Right lobe of liver (tissue), 6 donors: ENCODE measurements at regions not wholly inside any gene's neighbourhood (a gene's known extent, or its start where the extent isn't known, plus 50 kb on each side); places are given as distances from the start of the nearest gene placed in this dataset.

Experiments
- ATAC-seq, 4 donors: fragments of 200-7000 bp; cut with Tn5 transposase; one replicate each; pipeline ENCODE4 v1.9.1; 2020; ENCODE audit warnings: mild to moderate bottlenecking in 4 of 4, moderate library complexity in 4 of 4
- DNase-seq, 3 donors: peaks; one replicate each; pipeline ENCODE4 v3.0.0-alpha.2; 2020
- H3K27ac ChIP-seq, 3 donors: fragments of 200-600 bp; one replicate each; pipeline ENCODE4 v1.8.0; 2022
- H3K27me3 ChIP-seq, 2 donors: fragments of 200-600 bp; one replicate each; pipeline ENCODE4 v1.8.0; 2022
- H3K36me3 ChIP-seq, 4 donors: fragments of 200-600 bp; sonication (generic) in 1 of 4; one replicate each; pipeline versions ENCODE4 v1.5.1 to v1.8.0; 2017 to 2022; ENCODE audit warnings: control low read depth in 1 of 4
- H3K4me1 ChIP-seq, 4 donors: fragments of 200-600 bp; sonication (generic) in 1 of 4; one replicate each; pipeline versions ENCODE4 v1.5.1 to v1.8.0; 2017 to 2022; ENCODE audit warnings: control low read depth in 1 of 4
- H3K4me3 ChIP-seq, 3 donors: fragments of 200-600 bp; one replicate each; pipeline ENCODE4 v1.8.0; 2022
- H3K9me3 ChIP-seq, 4 donors: fragments of 200-600 bp; sonication (generic) in 1 of 4; one replicate each; pipeline versions ENCODE4 v1.5.1 to v1.8.0; 2017 to 2022; ENCODE audit warnings: control low read depth in 1 of 4
- CTCF ChIP-seq, 4 donors: fragments of 200-600 bp in 3 of 4; fragments of 450-650 bp in 1 of 4; IDR thresholded peaks; one replicate each; pipeline versions ENCODE4 v1.5.1 to v1.8.0; 2016 to 2022; ENCODE audit warnings: antibody characterized with exemption in 4 of 4, mild to moderate bottlenecking in 2 of 4
- POLR2A ChIP-seq: fragments of 450-650 bp; IDR thresholded peaks from one replicate; pipeline ENCODE4 v1.6.1; 2017; ENCODE audit warnings: antibody characterized with exemption, mild to moderate bottlenecking
- WGBS: methylation state at CpG from one replicate; pipeline ENCODE4 v1.1.6; 2018; ENCODE audit warnings: low coverage, low lambda C conversion rate; ENCODE audit not compliant: insufficient coverage; ENCODE audit errors: missing lambda C conversion rate; 5-methylcytosine and 5-hydroxymethylcytosine counted together
- intact Hi-C, 2 donors: fragments of 100-400 bp; cut with DNase I; formaldehyde crosslinking; loops; one replicate each; pipeline versions ENCODE4 v1.11.2 to v1.14.1; 2022
- donor health status: DM: no; HTN: yes; CAD: no.
- donor health status: DM: no; HTN: no; CAD: no.
- donor health status: DM: no; HTN: no; CAD: no.
- donor health status: DM: no; HTN: yes; CAD: no.
- donor health status: DM: no; HTN: yes; CAD: no.

- Histone ChIP-seq H3K36me3 (no peaks in the 10 kb centered on the region), H3K27me3 (no peaks in the 10 kb centered on the region), H3K4me1 (peaks cover 0 to 7% (median 2%) of the 10 kb centered on the region in 4 donors), H3K27ac (no peak overlapping the region), H3K9me3 (no peaks in the 10 kb centered on the region), H3K4me3 (no peak overlapping the region)
- ATAC-seq: no peak
- TF ChIP-seq POLR2A (no peak), CTCF (IDR thresholded peaks at IDR 0.05) (no peak)
- intact Hi-C loops: no loop called here
- DNase-seq: no peak
- WGBS: 66% methylated on average over 6 of the region's 6 CpGs
Measured at GRCh38 chr2:156784020-156784701, 348.0 kb downstream of the GPD2 start.

GRCh38 chr2:156787517-156787916 lies 351.3 kb downstream of the GPD2 start:
- no peak for TF ChIP-seq POLR2A
- TF ChIP-seq CTCF (IDR thresholded peaks at IDR 0.05): no peak
- DNase-seq (no peak), ATAC-seq (no peak)
- intact Hi-C loops: no loop called here
- no peaks in the 10 kb centered on the region for H3K9me3 ChIP-seq
- 86% methylated on average over 1 of the region's 2 CpGs for WGBS
- no peaks in the 10 kb centered on the region for H3K27me3 ChIP-seq
- no peaks in the 10 kb centered on the region for H3K36me3 ChIP-seq
- no peak overlapping the region for H3K27ac ChIP-seq
- no peaks in the 10 kb centered on the region for H3K4me1 ChIP-seq
- H3K4me3 ChIP-seq: no peak overlapping the region

GRCh38 chr2:156790343-156791037 lies 354.3 kb downstream of the GPD2 start:
- intact Hi-C loops: no loop called here
- DNase-seq: no peak
- Histone ChIP-seq H3K9me3 (no peaks in the 10 kb centered on the region), H3K27me3 (no peaks in the 10 kb centered on the region), H3K36me3 (no peaks in the 10 kb centered on the region), H3K4me3 (no peak overlapping the region), H3K4me1 (no peaks in the 10 kb centered on the region), H3K27ac (no peak overlapping the region)
- ATAC-seq: no peak
- 89% methylated on average over 3 of the region's 3 CpGs for WGBS
- no peak for TF ChIP-seq CTCF (IDR thresholded peaks at IDR 0.05)
- TF ChIP-seq POLR2A: no peak

- no peaks in the 10 kb centered on the region for H3K4me1 ChIP-seq
- intact Hi-C loops: no loop called here
- no peaks in the 10 kb centered on the region for H3K27me3 ChIP-seq
- TF ChIP-seq CTCF (IDR thresholded peaks at IDR 0.05): no peak
- TF ChIP-seq POLR2A: no peak
- H3K36me3 ChIP-seq: no peaks in the 10 kb centered on the region
- no peaks in the 10 kb centered on the region for H3K9me3 ChIP-seq
- WGBS: 59% methylated on average over 7 of the region's 9 CpGs
- H3K27ac ChIP-seq: no peak overlapping the region
- ATAC-seq (no peak), DNase-seq (no peak)
- no peak overlapping the region for H3K4me3 ChIP-seq
Measured at GRCh38 chr2:156792242-156792840, 356.2 kb downstream of the GPD2 start.
